ENCODE measurements at regions not wholly inside any gene's neighbourhood (a gene's known extent, or its start where the extent isn't known, plus 50 kb on each side); places are given as distances from the start of the nearest gene placed in this dataset.

GRCh38 chr4:11608992-11609391 lies 180.3 kb upstream of the HS3ST1 start:
- no peaks in the 10 kb centered on the region for H3K79me2 ChIP-seq
- H3K27ac ChIP-seq = no peak overlapping the region
- H2AFZ ChIP-seq = no peak overlapping the region
- no peak overlapping the region for H3K4me2 ChIP-seq (ENCODE audit: low read length)
- no peak for TF ChIP-seq CTCF (IDR thresholded peaks at IDR 0.05)
- H3K4me1 ChIP-seq = no peaks in the 10 kb centered on the region
- no peak overlapping the region for H3K4me3 ChIP-seq (ENCODE audit: low read depth, low read length)
- no peak overlapping the region for H3K9ac ChIP-seq
- H3K36me3 ChIP-seq (ENCODE audit: control insufficient read depth, insufficient read depth, low read length) = no peaks in the 10 kb centered on the region
- no peaks in the 10 kb centered on the region for H3K27me3 ChIP-seq (ENCODE audit: control insufficient read depth, insufficient read depth, low read length)
- H3K9me3 ChIP-seq (ENCODE audit: control insufficient read depth, low read length) = no peaks in the 10 kb centered on the region

- Histone ChIP-seq H3K36me3 (ENCODE audit: control insufficient read depth, insufficient read depth, low read length) (no peaks in the 10 kb centered on the region), H3K4me2 (ENCODE audit: low read length) (no peak overlapping the region), H3K9ac (no peak overlapping the region), H3K27me3 (ENCODE audit: control insufficient read depth, insufficient read depth, low read length) (no peaks in the 10 kb centered on the region), H3K79me2 (no peaks in the 10 kb centered on the region), H2AFZ (no peak overlapping the region), H3K4me1 (no peaks in the 10 kb centered on the region), H3K4me3 (ENCODE audit: low read depth, low read length) (no peak overlapping the region), H3K9me3 (ENCODE audit: control insufficient read depth, low read length) (no peaks in the 10 kb centered on the region), H3K27ac (no peak overlapping the region)
- TF ChIP-seq CTCF (IDR thresholded peaks at IDR 0.05) = no peak
Measured at GRCh38 chr4:11606078-11606477, 177.4 kb upstream of the HS3ST1 start.

GRCh38 chr4:11605597-11605996 lies 176.9 kb upstream of the HS3ST1 start:
- Histone ChIP-seq H3K4me3 (ENCODE audit: low read depth, low read length) (no peak overlapping the region), H3K27ac (no peak overlapping the region), H3K9ac (no peak overlapping the region), H3K4me2 (ENCODE audit: low read length) (no peak overlapping the region), H3K36me3 (ENCODE audit: control insufficient read depth, insufficient read depth, low read length) (no peaks in the 10 kb centered on the region), H3K9me3 (ENCODE audit: control insufficient read depth, low read length) (no peaks in the 10 kb centered on the region), H3K27me3 (ENCODE audit: control insufficient read depth, insufficient read depth, low read length) (no peaks in the 10 kb centered on the region), H3K4me1 (no peaks in the 10 kb centered on the region), H3K79me2 (no peaks in the 10 kb centered on the region), H2AFZ (no peak overlapping the region)
- no peak for TF ChIP-seq CTCF (IDR thresholded peaks at IDR 0.05)

- Histone ChIP-seq H3K27ac (no peak overlapping the region), H3K79me2 (no peaks in the 10 kb centered on the region), H3K36me3 (ENCODE audit: control insufficient read depth, insufficient read depth, low read length) (no peaks in the 10 kb centered on the region), H3K9ac (no peak overlapping the region), H3K9me3 (ENCODE audit: control insufficient read depth, low read length) (no peaks in the 10 kb centered on the region), H3K27me3 (ENCODE audit: control insufficient read depth, insufficient read depth, low read length) (no peaks in the 10 kb centered on the region), H3K4me2 (ENCODE audit: low read length) (no peak overlapping the region), H2AFZ (no peak overlapping the region), H3K4me1 (no peaks in the 10 kb centered on the region), H3K4me3 (ENCODE audit: low read depth, low read length) (no peak overlapping the region)
- TF ChIP-seq CTCF (IDR thresholded peaks at IDR 0.05) = no peak
Measured at GRCh38 chr4:11604821-11605220, 176.1 kb upstream of the HS3ST1 start.

- Histone ChIP-seq H3K9ac (no peak overlapping the region), H3K4me3 (ENCODE audit: low read depth, low read length) (no peak overlapping the region), H3K27ac (no peak overlapping the region), H3K79me2 (no peaks in the 10 kb centered on the region), H2AFZ (no peak overlapping the region), H3K9me3 (ENCODE audit: control insufficient read depth, low read length) (no peaks in the 10 kb centered on the region), H3K4me2 (ENCODE audit: low read length) (no peak overlapping the region), H3K27me3 (ENCODE audit: control insufficient read depth, insufficient read depth, low read length) (no peaks in the 10 kb centered on the region), H3K4me1 (no peaks in the 10 kb centered on the region), H3K36me3 (ENCODE audit: control insufficient read depth, insufficient read depth, low read length) (no peaks in the 10 kb centered on the region)
- TF ChIP-seq CTCF (IDR thresholded peaks at IDR 0.05) = no peak
Measured at GRCh38 chr4:11603591-11604194, 175.0 kb upstream of the HS3ST1 start.
